NCI-H128 (cell line): ENCODE measurements at regions not wholly inside any gene's neighbourhood (a gene's known extent, or its start where the extent isn't known, plus 50 kb on each side); places are given as distances from the start of the nearest gene placed in this dataset.

Experiments
- DNase-seq: peaks from one replicate; lab custom pipeline; 2025; ENCODE audit not compliant: unreplicated experiment; lab: John Stamatoyannopoulos, UW

DNA sequence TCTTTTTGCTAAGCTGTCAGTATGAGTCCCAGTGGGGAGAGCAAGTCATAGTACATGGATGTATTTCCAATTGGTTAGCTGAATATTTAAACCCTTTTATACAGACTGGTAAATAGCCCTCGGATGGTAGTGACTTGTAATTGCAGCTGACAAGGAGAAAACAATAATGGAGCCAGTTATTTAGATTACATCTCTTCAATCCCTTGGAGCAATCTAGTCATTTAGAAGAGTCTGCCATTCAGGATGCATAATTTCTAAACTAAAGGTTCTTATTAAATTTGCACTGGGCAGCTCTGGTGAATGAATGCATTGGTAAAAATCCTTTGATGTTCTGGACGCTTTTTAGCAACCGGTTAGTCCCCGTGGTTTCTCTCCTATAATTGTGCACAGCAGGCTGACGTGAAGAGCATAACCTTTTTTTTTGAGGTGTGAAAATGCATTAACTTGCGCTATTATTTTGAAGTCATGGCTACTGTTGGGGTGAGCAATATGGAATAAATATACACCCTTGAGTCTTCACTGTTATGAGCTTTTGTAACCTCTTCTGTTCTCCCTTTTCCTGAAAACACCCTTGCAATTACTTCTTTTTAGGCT, 158.6 kb upstream of the CD180 start:
- DNase-seq = no peak

DNA sequence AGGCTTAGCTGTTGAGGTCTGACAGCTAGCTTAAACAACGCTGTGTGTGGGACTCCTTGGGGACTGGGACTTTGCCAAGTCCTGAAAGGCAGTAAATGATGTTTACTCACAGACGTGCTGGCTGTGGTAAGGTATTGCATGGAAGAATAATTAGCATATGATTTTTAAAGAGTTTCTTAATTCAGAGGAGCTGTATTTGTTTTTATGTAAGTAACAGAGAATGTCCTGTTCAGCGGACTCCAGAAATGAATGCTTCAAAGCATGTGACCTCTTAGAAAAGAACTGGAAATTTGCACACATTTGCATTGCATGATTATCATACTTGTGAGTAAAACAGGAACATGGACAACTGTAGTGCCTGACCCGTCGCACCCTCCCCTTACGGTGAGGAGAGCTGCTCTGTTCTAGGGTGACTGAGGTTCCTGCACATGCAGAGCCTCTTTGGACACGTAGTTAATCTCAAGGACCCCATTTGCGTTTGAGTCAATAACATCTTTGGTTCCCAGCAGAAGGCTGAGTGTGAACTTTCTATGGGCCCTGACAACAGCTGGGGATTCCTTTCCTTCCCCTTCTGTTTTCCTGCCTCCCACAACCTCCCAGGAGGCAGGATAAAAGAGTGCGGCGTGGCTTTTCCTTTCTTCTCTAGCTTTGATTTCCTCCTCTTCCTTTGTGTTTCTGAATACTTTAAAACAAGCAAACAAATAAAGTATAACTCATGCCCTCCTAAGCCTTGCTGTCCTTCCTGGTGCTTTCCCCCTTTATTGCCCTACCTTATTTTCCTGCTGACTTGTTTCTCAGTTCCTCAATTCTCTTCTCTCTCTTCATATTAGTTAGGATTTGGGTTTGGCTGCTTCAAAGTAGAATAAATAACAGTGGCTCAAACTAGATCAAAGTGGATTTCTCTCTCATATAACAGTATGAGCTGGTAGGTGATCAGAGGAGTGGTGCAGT, 157.2 kb upstream of the CD180 start:
- DNase-seq = no peak

DNA sequence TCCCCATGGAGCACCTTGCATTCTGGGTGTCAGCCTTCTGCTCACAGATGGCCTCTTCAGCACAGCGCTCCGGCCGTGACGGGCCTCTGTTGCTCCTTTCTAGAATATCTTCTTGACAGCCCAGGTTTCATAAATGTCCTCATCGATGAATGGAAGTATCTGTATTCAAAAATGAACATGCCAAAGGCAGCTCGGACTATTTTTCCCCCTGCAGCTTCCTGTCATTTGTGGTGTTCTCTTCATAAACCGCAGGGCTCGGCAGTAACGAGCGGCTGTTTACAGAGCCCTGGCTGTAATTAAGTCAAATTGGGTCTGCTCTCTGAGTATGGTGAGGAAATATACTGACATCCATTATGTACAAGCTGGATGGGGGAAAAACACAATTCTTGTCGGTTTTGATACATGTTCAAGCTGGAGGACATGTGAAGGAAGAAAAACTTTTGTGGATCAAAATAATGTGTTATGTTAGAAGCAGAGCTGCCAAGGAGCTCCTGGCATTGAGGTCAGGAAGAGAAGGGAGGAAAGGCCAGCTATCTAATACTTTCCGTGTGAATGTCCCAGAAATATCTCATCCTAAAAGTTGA, 154.1 kb upstream of the CD180 start:
- DNase-seq = no peak

- DNase-seq = no peak
Observed at GRCh38 chr5:67350185-67350584, 153.6 kb upstream of the CD180 start.

- no peak for DNase-seq
Observed at GRCh38 chr5:67347821-67348220, 151.2 kb upstream of the CD180 start.

DNA sequence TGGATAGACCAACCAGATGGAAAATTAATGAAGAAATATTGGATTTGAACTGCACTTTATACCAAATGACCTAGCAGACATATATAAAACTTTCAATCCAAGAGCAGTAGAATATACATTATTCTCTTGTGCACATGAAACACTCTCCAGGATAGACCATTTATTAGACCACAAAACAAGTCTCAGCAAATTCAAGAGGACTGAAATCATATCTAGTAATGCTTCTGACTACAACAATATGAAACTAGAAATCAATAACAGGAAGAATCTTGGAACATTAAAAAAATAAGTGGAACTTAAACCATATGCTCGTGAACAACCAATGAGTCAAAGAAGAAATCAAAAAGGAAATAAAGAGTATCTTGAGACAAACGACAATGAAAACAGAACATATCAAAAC, 150.0 kb upstream of the CD180 start:
- DNase-seq = no peak

GRCh38 chr5:67344870-67345269, 148.3 kb upstream of the CD180 start:
- no peak for DNase-seq

- DNase-seq = no peak
Observed at GRCh38 chr5:67343835-67344234, 147.2 kb upstream of the CD180 start.

DNA sequence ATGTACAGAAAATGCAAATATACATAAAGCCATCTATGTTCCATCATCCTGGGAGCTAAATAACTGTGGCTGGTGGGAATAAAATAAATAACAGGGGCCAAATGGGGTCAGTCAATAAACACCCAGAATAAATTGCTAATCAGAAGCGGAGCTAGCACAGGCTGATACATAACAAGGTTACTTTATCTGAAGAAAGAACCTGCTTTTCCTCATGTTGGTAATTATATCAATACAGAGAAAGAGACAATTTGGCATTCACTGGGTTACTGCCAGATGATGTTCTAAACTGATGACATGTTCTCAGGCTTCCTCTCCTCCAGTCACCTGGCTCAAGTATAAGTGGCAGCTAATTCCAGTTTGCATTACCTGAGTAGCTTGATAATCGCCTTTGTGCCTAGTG, 144.9 kb upstream of the CD180 start:
- no peak for DNase-seq

GRCh38 chr5:67339219-67339767, 142.7 kb upstream of the CD180 start:
- DNase-seq = no peak

DNA sequence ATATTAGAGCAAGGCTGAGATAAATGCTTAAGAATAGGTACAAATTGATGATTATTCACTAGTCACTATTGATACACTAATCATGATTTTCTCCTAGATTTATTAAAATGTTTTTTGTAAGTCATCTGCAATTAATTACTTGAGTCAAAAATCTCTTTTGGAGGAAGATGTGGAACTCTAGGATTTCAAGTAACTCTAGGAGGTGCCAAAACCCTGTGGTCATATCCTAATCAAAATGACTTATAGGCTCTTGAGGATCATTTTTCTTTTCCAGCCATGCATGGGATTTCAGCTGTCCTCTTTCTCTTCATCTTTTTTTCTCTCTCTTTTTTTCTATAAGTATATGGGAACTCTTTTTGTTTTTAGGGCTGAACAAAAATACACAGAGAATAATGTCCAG, 141.8 kb upstream of the CD180 start:
- no peak for DNase-seq

GRCh38 chr5:67337751-67338150, 141.2 kb upstream of the CD180 start:
- DNase-seq = no peak

DNA sequence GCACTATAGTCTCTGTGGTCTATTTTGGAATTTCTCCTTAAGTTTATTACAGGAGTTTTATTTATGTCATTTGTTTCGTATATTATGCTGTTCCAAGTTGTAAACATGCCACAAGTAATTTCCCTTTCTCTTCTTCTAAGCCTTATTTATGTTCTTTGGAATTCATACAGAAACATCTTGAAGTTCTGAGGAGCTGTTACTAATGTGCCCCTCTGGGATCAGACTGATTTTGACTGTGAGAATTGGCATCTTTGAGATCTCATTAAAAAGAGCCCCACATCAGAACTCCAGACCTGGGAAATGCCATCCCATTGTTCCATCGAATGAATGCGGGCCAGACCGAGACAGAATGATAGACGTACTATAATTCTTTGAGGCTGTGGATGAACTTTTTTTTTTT, 138.8 kb upstream of the CD180 start:
- DNase-seq = no peak

DNA sequence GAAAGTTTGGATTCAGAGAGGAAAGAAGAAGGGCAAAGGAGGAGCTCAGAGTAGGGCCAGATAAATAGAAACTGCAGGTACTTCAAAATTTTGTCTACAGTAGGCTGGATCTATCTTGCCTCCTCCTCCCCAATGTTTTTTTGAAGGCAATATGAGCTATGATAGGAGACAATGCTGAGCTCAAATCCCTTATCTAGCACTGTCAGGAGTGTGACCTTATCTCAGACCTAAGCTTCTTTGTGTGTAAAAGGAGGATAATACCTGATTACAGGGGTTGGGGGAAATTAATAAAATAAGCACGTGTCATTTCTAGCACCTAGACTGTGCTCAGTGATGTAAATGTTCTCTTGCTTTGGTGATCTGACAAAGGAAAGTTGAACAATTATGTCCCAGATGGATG, 137.8 kb upstream of the CD180 start:
- no peak for DNase-seq

- DNase-seq = no peak
Observed at GRCh38 chr5:67333171-67333570, 136.6 kb upstream of the CD180 start.

GRCh38 chr5:67331296-67331925, 134.8 kb upstream of the CD180 start:
- DNase-seq = no peak

- DNase-seq = no peak
Observed at GRCh38 chr5:67319935-67320725, 123.5 kb upstream of the CD180 start.

- DNase-seq = no peak
Observed at GRCh38 chr5:67318746-67319145, 122.1 kb upstream of the CD180 start.

DNA sequence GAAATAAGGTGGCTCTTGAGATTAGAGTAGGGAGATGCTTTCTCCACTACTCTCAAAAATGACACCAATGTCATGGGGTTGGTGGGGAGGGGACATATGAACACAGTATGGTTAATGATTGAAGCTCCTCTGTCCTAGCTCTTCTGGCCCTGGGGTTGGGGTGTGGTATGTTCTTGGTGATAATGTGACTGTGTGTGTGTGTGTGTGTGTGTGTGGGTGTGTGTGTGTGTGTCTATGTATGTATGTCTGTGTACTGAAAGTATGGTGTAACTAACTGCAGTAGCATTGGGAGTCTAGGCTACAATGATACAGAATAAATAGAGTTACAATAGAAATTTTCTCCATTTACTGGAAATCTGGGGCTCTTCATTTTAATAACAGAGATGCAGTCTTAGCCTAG, 121.0 kb upstream of the CD180 start:
- DNase-seq = no peak

GRCh38 chr5:67316695-67317094, 120.1 kb upstream of the CD180 start:
- DNase-seq = no peak
